ENCODE measurements at regions not wholly inside any gene's neighbourhood (a gene's known extent, or its start where the extent isn't known, plus 50 kb on each side); places are given as distances from the start of the nearest gene placed in this dataset.
"Not testable (repeated sequence)": the region's sequence is repeated elsewhere in the genome, so short reads cannot be mapped to it uniquely, and the experiment has no call there.

- H3K36me3 ChIP-seq (replicated peaks in 1 of 2; ENCODE audit: control insufficient read depth in 1 of 2, insufficient read depth in 2 of 2, low read length in 2 of 2); H3K4me3 ChIP-seq (replicated peaks in 1 of 3; ENCODE audit: low read depth in 2 of 3, low read length in 3 of 3); intact Hi-C loops (cut with micrococcal nuclease); DNase-seq; H3K4me2 ChIP-seq (replicated peaks; ENCODE audit: extremely low read depth, low read length, poor library complexity, severe bottlenecking); H3K27me3 ChIP-seq (ENCODE audit: control insufficient read depth in 2 of 2, insufficient read depth in 2 of 2, low read length in 2 of 2); H3K27me3 Mint-ChIP-seq (ENCODE audit: low read depth in 3 of 3); H3K9me3 ChIP-seq (replicated peaks in 1 of 2; ENCODE audit: control insufficient read depth in 1 of 2, insufficient read depth in 1 of 2, low read length in 2 of 2); H3K4me1 ChIP-seq (ENCODE audit: control insufficient read depth in 1 of 2, insufficient read depth in 2 of 2, low read length in 2 of 2); H3K4me1 Mint-ChIP-seq; H4K20me1 ChIP-seq (ENCODE audit: insufficient read depth, low read length); H3K9me3 Mint-ChIP-seq; H3K27ac ChIP-seq (ENCODE audit: low read depth in 1 of 2, low read length in 2 of 2); H3K27ac Mint-ChIP-seq; H3K4me3 Mint-ChIP-seq; H3K79me2 ChIP-seq (ENCODE audit: insufficient read depth, low read length); H3K36me3 Mint-ChIP-seq; H3K9ac ChIP-seq (ENCODE audit: insufficient read depth, low read length, poor library complexity, severe bottlenecking); H2AFZ ChIP-seq (ENCODE audit: insufficient read depth, low read depth, low read length, poor library complexity, severe bottlenecking): not testable (repeated sequence)
- 80% methylated on average over 4 of the region's 5 CpGs for WGBS (ENCODE audit: insufficient coverage)
These were observed 382.6 kb upstream of the TGIF2LX start for GRCh38 chrX:89539150-89539549.

GRCh38 chrX:89557146-89557545 is 364.6 kb upstream of the TGIF2LX start:
- H3K9me3 Mint-ChIP-seq; H3K79me2 ChIP-seq (ENCODE audit: insufficient read depth, low read length); H3K27me3 ChIP-seq (ENCODE audit: control insufficient read depth in 2 of 2, insufficient read depth in 2 of 2, low read length in 2 of 2); H3K36me3 Mint-ChIP-seq; H3K9ac ChIP-seq (ENCODE audit: insufficient read depth, low read length, poor library complexity, severe bottlenecking); DNase-seq; H4K20me1 ChIP-seq (ENCODE audit: insufficient read depth, low read length); H3K4me1 Mint-ChIP-seq; H3K4me1 ChIP-seq (ENCODE audit: control insufficient read depth in 1 of 2, insufficient read depth in 2 of 2, low read length in 2 of 2); intact Hi-C loops (cut with micrococcal nuclease); H3K27ac Mint-ChIP-seq; H3K27ac ChIP-seq (ENCODE audit: low read depth in 1 of 2, low read length in 2 of 2); H3K36me3 ChIP-seq (replicated peaks in 1 of 2; ENCODE audit: control insufficient read depth in 1 of 2, insufficient read depth in 2 of 2, low read length in 2 of 2); H3K4me3 Mint-ChIP-seq; H3K27me3 Mint-ChIP-seq (ENCODE audit: low read depth in 3 of 3); H3K4me2 ChIP-seq (replicated peaks; ENCODE audit: extremely low read depth, low read length, poor library complexity, severe bottlenecking); H2AFZ ChIP-seq (ENCODE audit: insufficient read depth, low read depth, low read length, poor library complexity, severe bottlenecking); H3K4me3 ChIP-seq (replicated peaks in 1 of 3; ENCODE audit: low read depth in 2 of 3, low read length in 3 of 3); H3K9me3 ChIP-seq (replicated peaks in 1 of 2; ENCODE audit: control insufficient read depth in 1 of 2, insufficient read depth in 1 of 2, low read length in 2 of 2): not testable (repeated sequence)
- 100% methylated on average over 1 of the region's 3 CpGs for WGBS (ENCODE audit: insufficient coverage)

GRCh38 chrX:89562079-89562478 is 359.6 kb upstream of the TGIF2LX start:
- H3K9me3 ChIP-seq (replicated peaks in 1 of 2; ENCODE audit: control insufficient read depth in 1 of 2, insufficient read depth in 1 of 2, low read length in 2 of 2); H3K27ac Mint-ChIP-seq; H2AFZ ChIP-seq (ENCODE audit: insufficient read depth, low read depth, low read length, poor library complexity, severe bottlenecking); H3K9ac ChIP-seq (ENCODE audit: insufficient read depth, low read length, poor library complexity, severe bottlenecking); H3K27ac ChIP-seq (ENCODE audit: low read depth in 1 of 2, low read length in 2 of 2); H3K36me3 ChIP-seq (replicated peaks in 1 of 2; ENCODE audit: control insufficient read depth in 1 of 2, insufficient read depth in 2 of 2, low read length in 2 of 2); DNase-seq; H3K4me1 Mint-ChIP-seq; H3K4me3 Mint-ChIP-seq; H3K4me1 ChIP-seq (ENCODE audit: control insufficient read depth in 1 of 2, insufficient read depth in 2 of 2, low read length in 2 of 2); H3K27me3 ChIP-seq (ENCODE audit: control insufficient read depth in 2 of 2, insufficient read depth in 2 of 2, low read length in 2 of 2); H3K79me2 ChIP-seq (ENCODE audit: insufficient read depth, low read length); H3K9me3 Mint-ChIP-seq; H3K4me3 ChIP-seq (replicated peaks in 1 of 3; ENCODE audit: low read depth in 2 of 3, low read length in 3 of 3); H4K20me1 ChIP-seq (ENCODE audit: insufficient read depth, low read length); H3K4me2 ChIP-seq (replicated peaks; ENCODE audit: extremely low read depth, low read length, poor library complexity, severe bottlenecking); intact Hi-C loops (cut with micrococcal nuclease); H3K36me3 Mint-ChIP-seq; H3K27me3 Mint-ChIP-seq (ENCODE audit: low read depth in 3 of 3): not testable (repeated sequence)
- no CpG with 5 or more reads among the region's 4 CpGs for WGBS (ENCODE audit: insufficient coverage)

GRCh38 chrX:89563107-89563506 is 358.6 kb upstream of the TGIF2LX start:
- H3K4me2 ChIP-seq (replicated peaks; ENCODE audit: extremely low read depth, low read length, poor library complexity, severe bottlenecking); H3K27ac Mint-ChIP-seq; H3K4me3 Mint-ChIP-seq; H3K79me2 ChIP-seq (ENCODE audit: insufficient read depth, low read length); H3K36me3 ChIP-seq (replicated peaks in 1 of 2; ENCODE audit: control insufficient read depth in 1 of 2, insufficient read depth in 2 of 2, low read length in 2 of 2); H3K9me3 Mint-ChIP-seq; H3K27ac ChIP-seq (ENCODE audit: low read depth in 1 of 2, low read length in 2 of 2); H3K4me1 Mint-ChIP-seq; H3K9ac ChIP-seq (ENCODE audit: insufficient read depth, low read length, poor library complexity, severe bottlenecking); H3K36me3 Mint-ChIP-seq; H3K4me1 ChIP-seq (ENCODE audit: control insufficient read depth in 1 of 2, insufficient read depth in 2 of 2, low read length in 2 of 2); H3K4me3 ChIP-seq (replicated peaks in 1 of 3; ENCODE audit: low read depth in 2 of 3, low read length in 3 of 3); H4K20me1 ChIP-seq (ENCODE audit: insufficient read depth, low read length); H3K27me3 ChIP-seq (ENCODE audit: control insufficient read depth in 2 of 2, insufficient read depth in 2 of 2, low read length in 2 of 2); H3K9me3 ChIP-seq (replicated peaks in 1 of 2; ENCODE audit: control insufficient read depth in 1 of 2, insufficient read depth in 1 of 2, low read length in 2 of 2); H3K27me3 Mint-ChIP-seq (ENCODE audit: low read depth in 3 of 3); DNase-seq; H2AFZ ChIP-seq (ENCODE audit: insufficient read depth, low read depth, low read length, poor library complexity, severe bottlenecking); intact Hi-C loops (cut with micrococcal nuclease): not testable (repeated sequence)
- WGBS (ENCODE audit: insufficient coverage): no CpG with 5 or more reads among the region's 6 CpGs

- H3K4me1 Mint-ChIP-seq; H3K4me2 ChIP-seq (replicated peaks; ENCODE audit: extremely low read depth, low read length, poor library complexity, severe bottlenecking); H3K27me3 ChIP-seq (ENCODE audit: control insufficient read depth in 2 of 2, insufficient read depth in 2 of 2, low read length in 2 of 2); H3K9ac ChIP-seq (ENCODE audit: insufficient read depth, low read length, poor library complexity, severe bottlenecking); H3K9me3 ChIP-seq (replicated peaks in 1 of 2; ENCODE audit: control insufficient read depth in 1 of 2, insufficient read depth in 1 of 2, low read length in 2 of 2); H3K27me3 Mint-ChIP-seq (ENCODE audit: low read depth in 3 of 3); H3K36me3 Mint-ChIP-seq; H2AFZ ChIP-seq (ENCODE audit: insufficient read depth, low read depth, low read length, poor library complexity, severe bottlenecking); H3K79me2 ChIP-seq (ENCODE audit: insufficient read depth, low read length); H4K20me1 ChIP-seq (ENCODE audit: insufficient read depth, low read length); H3K36me3 ChIP-seq (replicated peaks in 1 of 2; ENCODE audit: control insufficient read depth in 1 of 2, insufficient read depth in 2 of 2, low read length in 2 of 2); H3K4me1 ChIP-seq (ENCODE audit: control insufficient read depth in 1 of 2, insufficient read depth in 2 of 2, low read length in 2 of 2); H3K4me3 ChIP-seq (replicated peaks in 1 of 3; ENCODE audit: low read depth in 2 of 3, low read length in 3 of 3); DNase-seq; H3K9me3 Mint-ChIP-seq; H3K4me3 Mint-ChIP-seq; H3K27ac Mint-ChIP-seq; H3K27ac ChIP-seq (ENCODE audit: low read depth in 1 of 2, low read length in 2 of 2); intact Hi-C loops (cut with micrococcal nuclease): not testable (repeated sequence)
These were observed 353.9 kb upstream of the TGIF2LX start for GRCh38 chrX:89567787-89568186.
